Left lung (tissue), 4 donors: ENCODE measurements at regions not wholly inside any gene's neighbourhood (a gene's known extent, or its start where the extent isn't known, plus 50 kb on each side); places are given as distances from the start of the nearest gene placed in this dataset.

Experiments used
- ATAC-seq: fragments of 200-7000 bp; cut with Tn5 transposase; one replicate; pipeline ENCODE4 v1.9.1; 2020; ENCODE audit warnings: moderate library complexity
- DNase-seq, 4 donors: peaks; one replicate each; pipeline ENCODE4 v3.0.0-alpha.2; 2013 to 2020
- H3K27ac ChIP-seq, 2 donors: fragments of 200-600 bp; sonication (generic) in 1 of 2; one replicate each; pipeline versions ENCODE4 v1.5.0 to v1.8.0; 2020 to 2021
- H3K27me3 ChIP-seq, 2 donors: fragments of 200-600 bp; sonication (generic) in 1 of 2; one replicate each; pipeline versions ENCODE4 v1.5.0 to v1.8.0; 2020 to 2021
- H3K36me3 ChIP-seq, 2 donors: fragments of 200-600 bp; sonication (generic) in 1 of 2; one replicate each; pipeline versions ENCODE4 v1.5.0 to v1.8.0; 2020 to 2021
- H3K4me1 ChIP-seq, 2 donors: fragments of 200-600 bp; one replicate each; pipeline ENCODE4 v1.8.0; 2021
- H3K4me3 ChIP-seq, 2 donors: fragments of 200-600 bp; sonication (generic) in 1 of 2; one replicate each; pipeline versions ENCODE4 v1.5.0 to v1.8.0; 2020 to 2021; ENCODE audit warnings: mild to moderate bottlenecking in 1 of 2
- H3K9me3 ChIP-seq, 2 donors: fragments of 200-600 bp; sonication (generic) in 1 of 2; one replicate each; pipeline versions ENCODE4 v1.5.0 to v1.8.0; 2020 to 2021
- CTCF ChIP-seq, 2 donors: fragments of 200-600 bp; sonication (generic) in 1 of 2; IDR thresholded peaks; one replicate each; pipeline versions ENCODE4 v1.5.0 to v1.8.0; 2021; ENCODE audit warnings: antibody characterized with exemption in 2 of 2
- intact Hi-C, 2 donors: fragments of 100-400 bp; cut with DNase I; formaldehyde crosslinking; loops; one replicate each; pipeline versions ENCODE4 v1.11.2 to v1.14.2; 2022
- donor health status: DM: no; HTN: yes; CAD: no.
- donor health status: DM: no; HTN: no; CAD: no.

GRCh38 chr5:30540150-30540549 is 653.3 kb upstream of the CDH6 start:
- no peak for ATAC-seq

GRCh38 chr5:30539004-30539634 is 654.4 kb upstream of the CDH6 start:
- peak; percentile 58 to 81 (median 72) for DNase-seq
- Histone ChIP-seq H3K27ac (no peak overlapping the region), H3K27me3 (no peaks in the 10 kb centered on the region), H3K36me3 (no peaks in the 10 kb centered on the region), H3K4me1 (no peaks in the 10 kb centered on the region), H3K9me3 (peaks cover 0 to 9% of the 10 kb centered on the region in 2 donors), H3K4me3 (no peak overlapping the region)
- ATAC-seq = peak; percentile 98
- intact Hi-C loops = no loop called here
- no peak for TF ChIP-seq CTCF (IDR thresholded peaks at IDR 0.05)

More at GRCh38 chr5:30540150-30540549, 653.3 kb upstream of the CDH6 start:
- Histone ChIP-seq H3K4me3 (no peak overlapping the region), H3K9me3 (peaks cover 0 to 9% of the 10 kb centered on the region in 2 donors), H3K36me3 (no peaks in the 10 kb centered on the region), H3K4me1 (no peaks in the 10 kb centered on the region), H3K27ac (no peak overlapping the region), H3K27me3 (no peaks in the 10 kb centered on the region)
- TF ChIP-seq CTCF (IDR thresholded peaks at IDR 0.05) = no peak
- intact Hi-C loops = no loop called here
- DNase-seq = peak in 1 of 4 donors; percentile 41

DNA sequence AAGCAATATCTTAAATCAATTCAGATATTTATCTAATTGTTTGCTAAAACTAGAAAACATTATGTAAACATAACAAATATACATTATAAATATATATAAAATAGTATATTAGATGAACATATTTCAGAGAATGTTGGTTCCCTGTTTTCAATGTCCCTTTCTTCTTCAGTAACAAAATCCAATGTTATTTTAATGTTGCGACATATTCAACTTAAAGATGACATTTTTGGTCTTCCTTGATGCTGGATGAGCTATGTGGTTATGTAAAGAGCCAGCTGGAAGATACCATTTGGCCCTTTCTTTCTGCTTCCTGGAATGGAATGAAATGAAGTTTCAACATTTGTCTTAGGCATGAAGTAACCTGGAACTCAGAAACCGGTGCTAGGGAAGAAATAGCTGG is 668.1 kb upstream of the CDH6 start:
- H3K4me1 ChIP-seq = no peaks in the 10 kb centered on the region
- H3K4me3 ChIP-seq = no peak overlapping the region
- ATAC-seq = no peak
- H3K27ac ChIP-seq = no peak overlapping the region
- no peak for DNase-seq
- TF ChIP-seq CTCF (IDR thresholded peaks at IDR 0.05) = no peak
- no peaks in the 10 kb centered on the region for H3K36me3 ChIP-seq
- H3K27me3 ChIP-seq = no peaks in the 10 kb centered on the region
- intact Hi-C loops = no loop called here
- H3K9me3 ChIP-seq = no peaks in the 10 kb centered on the region

DNA sequence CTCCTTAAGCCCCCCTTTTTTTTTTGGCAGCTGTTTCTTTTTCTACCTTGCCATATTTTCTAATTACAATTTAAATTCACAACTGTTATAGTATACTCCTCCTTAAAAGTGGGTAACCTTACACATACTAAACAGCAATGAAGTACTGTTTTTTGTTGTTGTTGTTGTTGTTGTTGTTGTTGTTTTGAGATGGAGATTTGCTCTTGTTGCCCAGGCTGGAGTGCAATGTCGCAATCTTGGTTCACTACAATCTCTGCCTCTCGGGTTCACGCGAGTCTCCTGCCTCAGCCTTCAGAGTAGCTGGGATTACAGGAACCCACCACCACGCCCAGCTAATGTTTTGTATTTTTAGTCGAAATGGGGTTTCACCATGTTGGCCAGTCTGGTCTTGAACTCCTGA is 669.1 kb upstream of the CDH6 start:
- Histone ChIP-seq H3K9me3 (no peaks in the 10 kb centered on the region), H3K36me3 (no peaks in the 10 kb centered on the region), H3K4me3 (no peak overlapping the region), H3K27ac (no peak overlapping the region), H3K27me3 (no peaks in the 10 kb centered on the region), H3K4me1 (no peaks in the 10 kb centered on the region)
- TF ChIP-seq CTCF (IDR thresholded peaks at IDR 0.05) = no peak
- DNase-seq = no peak
- intact Hi-C loops = no loop called here
- ATAC-seq = no peak

DNA sequence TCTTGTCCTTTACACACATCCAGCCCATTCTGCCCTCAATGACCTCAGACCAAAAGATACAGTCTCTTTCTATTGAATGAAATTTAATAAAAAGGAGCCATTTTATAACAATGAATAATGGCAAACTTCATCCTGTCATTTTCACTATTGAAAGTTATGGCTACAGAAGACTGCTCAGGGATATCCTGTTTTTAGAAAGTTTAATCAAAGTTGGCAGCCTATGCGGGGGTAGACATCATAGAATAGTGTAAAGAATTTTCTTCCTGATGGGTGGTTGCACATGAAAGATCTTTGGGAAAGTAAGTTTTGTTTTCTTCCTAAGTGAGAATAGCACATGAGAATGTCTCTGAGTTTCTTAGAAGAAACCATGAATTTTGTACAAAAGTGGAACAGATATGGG is 670.4 kb upstream of the CDH6 start:
- no peaks in the 10 kb centered on the region for H3K9me3 ChIP-seq
- no peak for TF ChIP-seq CTCF (IDR thresholded peaks at IDR 0.05)
- DNase-seq (no peak), ATAC-seq (no peak)
- no peaks in the 10 kb centered on the region for H3K36me3 ChIP-seq
- no peak overlapping the region for H3K27ac ChIP-seq
- H3K4me3 ChIP-seq = no peak overlapping the region
- intact Hi-C loops = no loop called here
- no peaks in the 10 kb centered on the region for H3K4me1 ChIP-seq
- no peaks in the 10 kb centered on the region for H3K27me3 ChIP-seq
